ACHN (cell line): ENCODE measurements at regions not wholly inside any gene's neighbourhood (a gene's known extent, or its start where the extent isn't known, plus 50 kb on each side); places are given as distances from the start of the nearest gene placed in this dataset.
"Not testable (repeated sequence)": the region's sequence is repeated elsewhere in the genome, so short reads cannot be mapped to it uniquely, and the experiment has no call there.

Source experiments
- DNase-seq: peaks from one replicate; pipeline ENCODE4 v3.0.0-alpha.2; 2015
- in situ Hi-C: cut with HindIII; loops from 2 replicates; pipeline ENCODE4 v1.10.0; 2017; ENCODE audit warnings: low sequenced_read_pairs, low pct_ligation_motif_present, low pct_unique_long_range_greater_than_20kb

DNA sequence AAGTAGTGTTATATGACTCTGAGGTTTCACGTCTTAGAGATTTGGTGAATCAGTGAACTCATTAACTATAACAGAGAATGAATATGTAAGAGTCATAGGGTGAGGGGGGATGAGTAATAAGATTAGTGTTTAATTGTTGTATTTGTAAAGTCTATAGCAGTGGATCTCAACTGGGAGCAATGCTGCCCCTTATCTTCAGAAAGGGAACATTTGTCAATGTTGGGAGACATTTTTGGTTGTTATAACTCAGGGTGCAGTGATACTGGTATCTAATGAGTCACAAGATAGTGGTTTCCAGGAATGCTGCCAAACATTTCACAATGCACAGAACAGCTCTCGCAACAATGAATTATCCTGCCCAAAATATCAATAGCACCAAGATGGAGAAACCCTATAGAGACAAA, 1193.7 kb downstream of the GALC start:
- in situ Hi-C loops, result no loop called here
- DNase-seq, result peak; percentile 70

DNA sequence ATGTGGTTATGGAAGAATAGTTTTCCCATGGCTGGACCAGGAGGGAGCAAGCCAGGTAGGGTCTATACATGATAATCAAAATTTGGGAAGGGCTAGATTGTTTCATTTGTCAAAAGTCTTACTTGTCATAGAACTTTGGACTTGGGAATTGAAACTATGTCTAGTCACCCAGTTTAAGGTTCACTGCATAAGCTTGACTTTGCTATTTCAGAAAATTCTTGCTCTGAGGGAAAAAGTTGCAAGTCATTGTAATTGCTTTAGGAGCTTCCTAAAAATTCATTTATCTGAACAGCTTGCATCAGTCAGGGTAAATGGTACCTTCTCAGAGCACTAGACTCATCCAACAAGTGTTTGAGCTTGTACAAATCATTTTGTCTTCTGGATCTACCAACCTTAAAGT, 1194.7 kb downstream of the GALC start:
- DNase-seq, result peak; percentile 2
- in situ Hi-C loops, result no loop called here

DNA sequence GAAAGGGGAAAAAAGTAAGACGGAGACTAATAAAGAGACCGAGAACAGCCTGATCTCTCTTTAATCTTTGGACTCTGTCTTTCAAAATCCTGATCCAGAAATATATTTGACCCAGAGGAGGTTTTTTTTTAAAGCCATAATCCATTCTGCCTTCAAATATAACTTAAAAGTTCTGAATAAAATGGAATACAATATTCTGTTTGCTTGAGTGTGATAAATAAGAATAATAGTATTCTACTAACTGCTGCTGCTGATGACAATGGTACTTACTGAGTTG, 1196.0 kb downstream of the GALC start:
- in situ Hi-C loops, result no loop called here
- no peak for DNase-seq

DNA sequence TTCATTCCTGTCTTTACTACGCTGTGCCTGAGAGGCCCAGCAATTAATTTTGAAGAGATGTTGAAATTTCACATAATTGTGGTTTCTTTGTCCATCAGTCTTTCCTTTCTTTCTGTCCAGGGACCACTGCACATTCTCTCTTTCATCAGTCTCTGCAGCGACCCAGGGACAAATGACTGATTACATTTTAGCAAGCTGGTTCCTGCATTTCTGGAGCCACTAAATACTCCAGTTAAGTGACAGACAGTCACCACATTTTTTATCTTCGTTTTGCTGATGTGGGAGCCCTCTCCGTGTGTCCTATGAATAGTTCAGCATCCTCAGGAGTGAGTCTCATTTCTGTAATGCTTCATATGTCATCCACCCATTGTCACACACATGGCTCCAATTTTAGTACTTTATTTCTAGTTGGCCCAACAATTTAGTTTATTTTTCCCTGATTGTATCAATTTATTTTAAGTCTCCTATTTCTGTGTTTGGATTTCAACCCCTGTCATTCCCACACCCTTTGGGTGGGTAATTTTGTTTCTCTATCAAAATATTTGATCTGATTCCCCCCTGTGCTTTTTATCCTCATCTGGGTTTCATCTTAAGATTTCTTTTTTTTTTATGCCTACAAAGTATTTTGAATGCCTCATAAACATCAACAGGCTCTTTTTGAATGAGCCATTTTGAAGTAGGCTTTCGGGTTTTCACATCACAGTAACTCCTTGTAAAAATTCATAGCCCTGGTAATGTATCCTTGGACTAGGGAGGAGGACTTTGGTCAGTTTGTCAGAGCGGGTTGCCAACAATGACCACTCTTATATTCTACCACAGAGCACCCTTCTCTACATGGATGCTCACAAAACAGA, 1196.5 kb downstream of the GALC start:
- DNase-seq, result no peak

DNA sequence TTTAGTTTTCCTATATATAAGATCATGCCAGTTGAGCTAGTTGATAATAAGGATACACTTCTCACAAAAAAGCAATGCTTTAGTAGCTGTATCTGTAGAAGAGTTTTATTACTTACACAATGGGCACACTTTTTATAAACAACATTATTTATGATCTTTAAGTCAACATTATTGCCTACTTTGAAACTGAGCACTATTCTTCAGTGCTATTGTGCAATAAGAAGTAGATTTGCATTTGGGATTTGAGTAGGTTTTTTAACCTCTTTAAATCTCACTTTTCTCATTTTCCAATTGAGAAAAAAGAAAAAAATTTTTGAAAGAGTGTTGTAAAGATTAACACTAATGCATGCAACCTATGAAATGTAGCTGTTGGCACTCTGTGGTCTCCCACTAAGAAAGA, 1198.3 kb downstream of the GALC start:
- in situ Hi-C loops, result no loop called here
- no peak for DNase-seq

More for the DNA sequence above, 1196.5 kb downstream of the GALC start:
- in situ Hi-C loops, result no loop called here

DNA sequence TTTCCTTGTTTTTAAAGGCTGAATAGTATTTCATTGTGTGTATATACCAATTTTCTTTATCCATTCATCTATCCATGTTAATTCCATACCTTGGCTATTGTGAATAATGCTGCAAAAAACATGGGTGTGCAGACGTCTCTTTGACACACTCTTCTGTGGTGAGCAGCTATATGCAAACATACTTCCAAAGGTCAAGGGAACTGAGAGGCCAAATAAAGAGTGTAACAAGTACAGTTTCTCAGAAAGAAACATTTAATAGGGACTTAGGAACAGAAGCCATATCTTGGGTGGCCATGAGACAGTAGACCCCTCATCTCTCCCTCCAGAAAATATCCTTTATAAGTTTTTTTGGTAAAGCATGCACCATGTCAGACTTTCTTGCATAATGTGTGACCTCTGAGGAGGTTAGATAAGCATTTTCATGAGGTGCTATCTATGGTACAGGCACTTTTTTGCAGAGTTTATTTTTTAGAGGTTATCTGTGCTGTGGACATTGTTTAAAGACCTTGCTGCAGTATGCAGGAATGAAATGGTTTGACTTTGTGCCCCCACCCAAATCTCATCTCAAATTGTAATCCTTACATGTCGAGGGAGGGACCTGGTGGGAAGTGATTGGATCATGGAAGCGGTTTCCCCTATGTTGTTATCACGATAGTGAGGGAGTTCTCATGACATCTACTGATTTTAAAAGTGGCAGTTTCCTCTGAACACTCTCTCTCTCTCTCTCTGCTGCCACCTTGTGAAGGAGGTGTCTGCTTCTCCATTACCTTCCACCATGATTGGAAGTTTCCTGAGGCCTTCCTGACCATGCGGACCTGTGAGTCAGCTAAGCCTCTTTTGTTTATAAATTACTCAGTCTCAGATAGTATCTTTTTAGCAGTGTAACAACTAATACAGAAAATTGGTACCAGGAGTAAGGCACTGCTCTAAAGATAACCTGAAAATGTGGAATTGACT, 1202.3 kb downstream of the GALC start:
- DNase-seq, result peak; percentile 14
- in situ Hi-C loops, result no loop called here

DNA sequence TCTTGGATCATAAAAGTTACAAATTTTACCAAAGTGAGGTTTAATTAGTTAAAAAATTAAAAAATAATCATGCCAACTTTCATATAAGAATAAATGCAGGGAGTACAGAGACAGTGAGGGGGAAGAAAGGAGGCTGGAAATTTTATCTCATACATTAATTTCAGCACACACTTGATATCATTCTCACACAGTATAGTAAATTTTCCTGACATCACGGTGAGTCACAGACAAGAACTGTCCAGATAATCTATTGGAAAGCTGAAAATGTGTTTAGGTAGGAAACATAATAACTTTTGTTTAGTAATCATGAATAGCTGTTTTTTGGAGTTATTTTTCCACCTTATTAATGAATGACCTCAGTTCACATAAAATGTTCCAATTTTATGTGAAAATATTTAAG, 1204.8 kb downstream of the GALC start:
- in situ Hi-C loops, result no loop called here
- DNase-seq, result no peak

DNA sequence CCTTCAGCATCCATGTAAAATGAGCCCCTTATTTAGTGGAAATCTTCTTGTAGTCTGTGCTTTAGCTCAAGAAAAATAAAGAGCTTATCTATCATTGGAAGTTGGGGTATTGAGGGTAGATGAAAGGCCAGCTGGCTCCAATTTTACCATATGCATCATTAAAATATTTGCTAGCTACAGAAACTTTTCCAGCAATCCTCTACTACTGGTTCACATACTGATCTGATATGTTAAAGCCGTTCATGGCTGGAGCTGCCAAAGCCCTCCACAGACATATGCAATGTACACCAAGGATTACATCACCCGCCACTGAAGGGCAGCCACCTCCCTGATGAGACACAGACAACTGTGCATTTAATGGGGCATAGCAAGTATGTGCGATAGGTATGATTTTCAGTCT, 1205.3 kb downstream of the GALC start:
- no peak for DNase-seq
- in situ Hi-C loops, result no loop called here

DNA sequence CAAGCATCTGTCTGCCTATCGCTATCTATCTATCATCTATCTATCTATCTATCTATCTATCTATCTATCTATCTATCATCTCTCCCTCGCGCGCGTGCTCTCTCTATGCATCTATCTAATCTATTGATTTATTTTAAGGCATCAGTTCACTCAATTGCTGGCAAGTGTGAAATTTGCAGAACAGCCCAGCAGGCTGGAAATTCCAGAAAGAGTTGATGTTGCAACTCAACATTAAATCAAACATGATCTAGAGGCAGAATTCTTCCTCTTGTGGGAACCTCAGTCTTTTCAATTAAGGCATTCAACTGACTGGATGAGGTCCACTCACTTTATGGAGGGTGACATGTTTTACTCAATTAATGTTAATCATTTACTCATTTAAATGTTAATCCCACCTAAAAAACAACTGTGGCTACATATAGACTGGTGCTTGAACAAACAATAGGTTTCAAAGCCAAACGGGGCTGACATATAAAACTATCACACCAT, 1210.8 kb downstream of the GALC start:
- in situ Hi-C loops, result no loop called here
- no peak for DNase-seq

DNA sequence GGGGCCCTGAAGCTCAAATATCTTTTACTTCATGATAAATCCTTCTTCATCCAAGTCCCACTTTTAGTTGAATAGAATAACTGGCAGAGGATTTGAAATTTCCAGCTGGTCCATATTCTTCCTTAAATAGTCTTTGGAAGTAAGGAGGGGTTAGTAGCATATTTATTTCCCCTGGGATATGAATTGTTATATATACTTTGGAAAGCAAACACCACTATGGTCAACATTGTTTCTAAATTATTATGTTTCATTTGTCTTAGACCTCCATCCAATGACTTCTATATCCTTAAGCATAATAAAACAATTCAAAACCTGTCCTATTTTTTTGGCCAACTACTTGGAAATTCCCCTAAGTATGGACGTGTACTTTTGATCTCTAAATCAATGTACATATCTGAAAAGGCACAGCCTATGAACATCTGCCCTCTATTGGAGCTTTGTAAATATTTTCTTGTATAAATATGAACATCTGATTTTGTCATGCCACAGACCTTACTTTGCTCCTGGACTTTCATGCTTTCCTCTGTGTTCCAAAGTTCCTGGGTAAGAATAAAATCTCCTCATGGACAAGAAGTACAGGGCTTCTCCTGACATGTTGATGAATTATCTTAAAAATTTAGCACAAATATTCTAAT, 1212.0 kb downstream of the GALC start:
- DNase-seq, result no peak
- in situ Hi-C loops, result no loop called here

DNA sequence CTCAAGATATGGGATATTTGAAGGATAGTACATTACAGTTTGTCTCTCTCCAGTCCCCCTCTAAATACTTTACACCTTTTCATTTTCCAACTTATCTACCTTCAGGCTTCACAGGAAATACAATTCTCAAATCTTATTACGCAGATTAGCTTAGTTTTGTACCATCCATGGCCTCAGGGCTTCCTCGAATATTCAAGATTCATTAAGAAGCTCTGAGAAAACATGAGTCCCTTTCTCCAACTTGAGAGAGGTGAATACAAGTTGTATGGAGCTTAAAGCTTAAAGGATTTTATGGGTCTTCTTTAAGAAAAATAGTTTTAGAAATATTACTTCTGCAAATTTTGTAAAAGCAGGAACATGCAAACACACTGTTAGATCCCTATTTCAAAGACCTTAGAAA, 1212.5 kb downstream of the GALC start:
- in situ Hi-C loops, result no loop called here
- no peak for DNase-seq

DNA sequence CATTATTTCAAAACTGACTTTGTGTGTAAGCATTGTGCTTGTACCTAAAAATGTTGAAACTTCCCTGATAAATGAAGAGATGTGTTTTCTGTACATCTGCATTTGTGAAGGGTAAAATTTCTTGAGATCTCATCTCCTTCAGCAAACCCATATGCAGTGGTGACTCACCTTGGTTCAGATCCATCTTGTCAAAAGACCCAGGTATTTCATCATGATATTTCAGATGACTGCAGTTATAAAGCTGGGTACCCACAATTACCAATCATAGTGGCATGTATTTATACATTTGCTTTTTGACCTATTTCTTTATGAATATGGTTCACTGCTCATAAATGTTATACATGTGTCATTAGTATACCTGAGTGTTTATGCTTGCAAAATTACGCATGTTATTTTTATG, 1213.6 kb downstream of the GALC start:
- in situ Hi-C loops, result no loop called here
- no peak for DNase-seq

DNA sequence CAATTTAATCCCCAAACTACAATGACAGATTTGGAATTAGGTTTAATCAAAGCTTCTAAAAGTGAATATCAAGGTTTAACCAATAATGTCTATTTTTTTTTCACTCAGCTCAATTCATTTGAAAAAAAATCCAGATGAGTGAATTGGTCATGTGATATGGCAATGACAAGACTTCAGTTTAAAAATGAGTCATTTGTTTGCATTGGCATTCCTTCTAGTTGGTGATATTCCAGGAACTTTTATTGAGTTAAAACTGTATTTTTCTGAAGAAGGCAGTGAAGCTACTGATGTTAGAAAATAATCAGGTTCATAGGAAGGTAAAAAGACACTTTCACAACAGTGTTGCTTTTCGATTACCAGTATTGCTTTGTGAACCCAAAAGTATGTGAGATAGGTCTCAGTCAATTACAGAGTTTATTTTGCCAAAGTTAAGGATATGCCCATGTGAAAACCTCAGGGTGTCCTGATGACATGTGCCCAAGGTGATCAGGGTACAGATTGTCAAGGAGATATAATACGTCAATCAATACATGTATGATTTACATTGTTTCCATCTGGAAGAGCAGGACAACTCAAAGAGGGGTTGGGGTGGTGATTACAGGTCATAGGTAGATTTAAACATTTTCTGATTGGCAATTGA, 1214.9 kb downstream of the GALC start:
- in situ Hi-C loops, result no loop called here
- DNase-seq, result peak; percentile 60

DNA sequence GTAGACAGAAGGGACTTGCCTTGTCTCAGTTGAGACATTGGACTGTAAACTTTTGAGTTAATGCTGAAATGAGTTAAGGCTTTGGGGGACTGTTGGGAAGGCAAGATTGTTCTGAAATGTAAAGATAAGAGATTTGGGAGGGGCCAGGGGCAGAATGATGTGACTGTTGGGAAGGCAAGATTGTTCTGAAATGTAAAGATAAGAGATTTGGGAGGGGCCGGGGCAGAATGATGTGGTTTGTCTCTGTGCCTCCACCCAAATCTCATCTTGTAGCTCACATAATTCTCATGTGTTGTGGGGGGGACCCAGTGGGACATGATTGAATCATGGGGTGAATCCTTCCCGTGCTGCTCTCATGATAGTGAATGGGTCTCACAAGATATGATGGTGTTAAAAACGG, 1217.1 kb downstream of the GALC start:
- DNase-seq, in situ Hi-C loops: not testable (repeated sequence)

DNA sequence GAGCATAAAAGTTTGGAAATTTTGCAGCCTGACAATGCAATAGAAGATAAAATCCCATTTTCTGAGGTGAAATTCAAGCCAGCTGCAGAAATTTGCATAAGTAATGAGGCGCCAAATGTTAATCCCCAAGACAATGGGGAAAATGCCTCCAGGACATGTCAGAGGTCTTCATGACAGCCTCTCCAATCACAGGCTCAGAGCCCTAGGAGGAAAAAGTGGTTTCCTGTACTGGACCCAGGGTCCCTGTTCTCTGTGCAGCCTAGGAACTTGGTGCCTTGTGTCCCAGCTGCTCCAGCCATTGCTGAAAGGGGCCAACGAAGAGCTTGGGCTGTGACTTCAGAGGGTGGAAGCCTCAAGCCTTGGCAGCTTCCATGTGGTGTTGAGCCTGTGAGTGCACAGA, 1218.1 kb downstream of the GALC start:
- no peak for DNase-seq
- in situ Hi-C loops, result no loop called here

DNA sequence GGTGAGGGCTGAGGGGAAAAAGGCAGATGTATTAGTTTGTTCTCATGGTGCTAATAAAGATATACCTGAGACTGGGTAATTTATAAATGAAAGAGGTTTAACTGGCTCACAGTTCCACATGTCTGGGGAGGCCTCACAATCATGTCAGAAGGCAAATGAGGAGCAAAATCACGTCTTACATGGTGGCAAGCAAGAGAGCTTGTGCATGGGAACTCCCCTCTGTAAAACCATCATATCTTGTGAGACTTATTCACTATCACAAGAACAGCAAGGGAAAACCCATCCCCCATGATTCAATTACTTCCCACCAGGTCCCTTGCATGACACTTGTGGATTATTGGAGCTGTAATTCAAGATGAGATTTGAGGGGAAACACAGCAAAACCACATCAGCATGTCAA, 1220.9 kb downstream of the GALC start:
- DNase-seq, result no peak
- in situ Hi-C loops, result no loop called here

DNA sequence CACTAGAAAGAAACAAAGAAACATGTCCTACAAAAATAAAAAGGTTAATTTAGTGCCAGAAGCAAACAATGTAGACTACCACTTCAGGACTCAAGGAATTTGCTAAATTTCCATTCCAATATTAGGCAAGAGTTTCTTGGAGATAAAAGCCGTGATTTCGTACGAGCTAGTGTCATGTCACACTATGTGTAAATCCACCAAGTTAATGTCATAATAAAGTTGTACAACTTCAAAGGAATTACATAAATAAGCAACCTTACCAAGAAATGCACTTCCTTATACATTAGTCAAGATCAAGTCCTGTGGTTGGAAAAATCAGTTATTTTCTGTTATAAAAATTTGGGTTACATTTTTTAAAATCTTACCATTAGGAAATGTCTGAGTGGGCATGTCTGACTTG, 1222.8 kb downstream of the GALC start:
- in situ Hi-C loops, result no loop called here
- DNase-seq, result no peak

DNA sequence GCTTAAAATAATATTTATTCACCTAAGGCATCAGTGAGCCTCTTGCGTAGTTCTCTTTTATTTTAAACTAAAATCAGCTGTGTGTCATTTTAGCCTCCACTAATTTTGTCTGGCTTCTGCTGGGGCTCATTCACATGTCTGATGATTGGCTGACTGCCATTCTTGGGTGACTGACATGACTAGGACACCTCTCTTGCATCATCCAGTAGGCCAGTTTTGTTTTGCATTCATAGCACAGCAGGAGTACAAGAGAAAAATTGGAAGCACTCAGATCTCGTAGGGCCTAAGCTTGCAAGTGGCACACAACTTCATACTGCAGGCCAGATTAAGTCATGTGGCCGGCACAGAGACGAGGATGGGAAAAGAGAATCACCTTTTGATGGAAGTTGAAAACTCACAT, 1226.5 kb downstream of the GALC start:
- DNase-seq, result no peak
- in situ Hi-C loops, result no loop called here

DNA sequence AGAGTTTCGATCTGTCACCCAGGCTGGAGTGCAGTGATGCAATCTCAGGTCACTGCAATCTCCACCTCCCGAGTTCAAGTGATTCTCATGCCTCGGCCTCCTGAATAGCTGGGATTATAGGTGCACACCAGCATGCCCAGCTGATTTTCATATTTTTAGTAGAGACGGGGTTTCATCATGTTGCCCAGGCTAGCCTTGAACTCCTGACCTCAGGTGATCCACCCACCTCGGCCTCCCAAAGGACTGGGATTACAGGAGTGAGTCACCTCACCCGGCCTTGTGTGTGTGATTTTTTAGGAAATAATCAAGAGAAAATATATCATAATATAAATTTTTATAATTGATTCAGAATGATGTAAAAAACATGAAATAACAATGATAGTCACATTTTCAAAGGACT, 1231.4 kb downstream of the GALC start:
- in situ Hi-C loops, result no loop called here
- no peak for DNase-seq
